ENCODE measurements at regions not wholly inside any gene's neighbourhood (a gene's known extent, or its start where the extent isn't known, plus 50 kb on each side); places are given as distances from the start of the nearest gene placed in this dataset.

- Histone ChIP-seq H3K27ac (ENCODE audit: low read depth, low read length) (no peak overlapping the region), H3K36me3 (ENCODE audit: control insufficient read depth in 3 of 3, insufficient read depth in 3 of 3, low read length in 3 of 3) (no peaks in the 10 kb centered on the region), H3K9me3 (ENCODE audit: control insufficient read depth in 3 of 3, low read length in 3 of 3) (no peaks in the 10 kb centered on the region), H3K9ac (ENCODE audit: low read depth in 1 of 3, low read length in 3 of 3) (no peak overlapping the region), H3K4me3 (ENCODE audit: low read length in 3 of 3) (no peak overlapping the region), H3K27me3 (ENCODE audit: control insufficient read depth in 3 of 3, insufficient read depth in 3 of 3, low read length in 3 of 3) (no peaks in the 10 kb centered on the region), H3K4me1 (ENCODE audit: control insufficient read depth in 3 of 3, insufficient read depth in 3 of 3, low read length in 3 of 3) (peaks cover 21 to 29% (median 28%) of the 10 kb centered on the region in 3 donors)
These were observed 247.6 kb upstream of the MKI67 start for GRCh38 chr10:128373831-128374230.

- Histone ChIP-seq H3K36me3 (ENCODE audit: control insufficient read depth in 3 of 3, insufficient read depth in 3 of 3, low read length in 3 of 3) (no peaks in the 10 kb centered on the region), H3K27me3 (ENCODE audit: control insufficient read depth in 3 of 3, insufficient read depth in 3 of 3, low read length in 3 of 3) (no peaks in the 10 kb centered on the region), H3K4me1 (ENCODE audit: control insufficient read depth in 3 of 3, insufficient read depth in 3 of 3, low read length in 3 of 3) (peaks cover 26 to 33% (median 32%) of the 10 kb centered on the region in 3 donors), H3K27ac (ENCODE audit: low read depth, low read length) (no peak overlapping the region), H3K9me3 (ENCODE audit: control insufficient read depth in 3 of 3, low read length in 3 of 3) (no peaks in the 10 kb centered on the region), H3K4me3 (ENCODE audit: low read length in 3 of 3) (no peak overlapping the region), H3K9ac (ENCODE audit: low read depth in 1 of 3, low read length in 3 of 3) (no peak overlapping the region)
These were observed 248.9 kb upstream of the MKI67 start for GRCh38 chr10:128375171-128375570.

- Histone ChIP-seq H3K36me3 (ENCODE audit: control insufficient read depth in 3 of 3, insufficient read depth in 3 of 3, low read length in 3 of 3) (no peaks in the 10 kb centered on the region), H3K9ac (ENCODE audit: low read depth in 1 of 3, low read length in 3 of 3) (peak overlapping the region; percentile 50 to 85 (median 83)), H3K4me1 (ENCODE audit: control insufficient read depth in 3 of 3, insufficient read depth in 3 of 3, low read length in 3 of 3) (peaks cover 28 to 34% (median 33%) of the 10 kb centered on the region in 3 donors), H3K9me3 (ENCODE audit: control insufficient read depth in 3 of 3, low read length in 3 of 3) (no peaks in the 10 kb centered on the region), H3K4me3 (ENCODE audit: low read length in 3 of 3) (peak overlapping the region; percentile 18 to 56 (median 21)), H3K27ac (ENCODE audit: low read depth, low read length) (peak overlapping the region; percentile 90), H3K27me3 (ENCODE audit: control insufficient read depth in 3 of 3, insufficient read depth in 3 of 3, low read length in 3 of 3) (no peaks in the 10 kb centered on the region)
These were observed 251.3 kb upstream of the MKI67 start for GRCh38 chr10:128377364-128377987.

DNA sequence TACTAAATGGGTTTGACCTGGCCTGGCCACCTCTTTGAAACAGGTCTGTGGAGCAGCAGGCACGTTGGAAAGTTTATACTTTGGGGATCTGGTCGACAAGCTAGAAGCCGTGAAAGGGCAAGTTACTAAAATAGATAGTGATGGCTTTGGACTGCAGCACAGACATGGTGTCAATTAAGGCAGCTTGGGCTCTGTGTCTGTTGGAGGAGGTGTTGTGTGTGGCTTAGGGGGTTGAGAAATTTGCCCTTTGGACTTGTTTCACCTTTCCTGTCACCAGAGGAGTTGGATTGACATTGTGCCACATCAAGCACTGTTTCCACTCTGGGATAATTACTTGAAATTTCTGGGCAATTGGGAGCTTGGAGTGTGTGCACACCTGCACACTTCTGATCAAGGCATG lies 251.8 kb upstream of the MKI67 start:
- Histone ChIP-seq H3K9me3 (ENCODE audit: control insufficient read depth in 3 of 3, low read length in 3 of 3) (no peaks in the 10 kb centered on the region), H3K4me3 (ENCODE audit: low read length in 3 of 3) (peak overlapping the region; percentile 18 to 56 (median 27)), H3K9ac (ENCODE audit: low read depth in 1 of 3, low read length in 3 of 3) (peak overlapping the region; percentile 50 to 85 (median 83)), H3K36me3 (ENCODE audit: control insufficient read depth in 3 of 3, insufficient read depth in 3 of 3, low read length in 3 of 3) (no peaks in the 10 kb centered on the region), H3K27ac (ENCODE audit: low read depth, low read length) (peak overlapping the region; percentile 90), H3K27me3 (ENCODE audit: control insufficient read depth in 3 of 3, insufficient read depth in 3 of 3, low read length in 3 of 3) (no peaks in the 10 kb centered on the region), H3K4me1 (ENCODE audit: control insufficient read depth in 3 of 3, insufficient read depth in 3 of 3, low read length in 3 of 3) (peaks cover 28 to 34% (median 33%) of the 10 kb centered on the region in 3 donors)

- Histone ChIP-seq H3K27me3 (ENCODE audit: control insufficient read depth in 3 of 3, insufficient read depth in 3 of 3, low read length in 3 of 3) (no peaks in the 10 kb centered on the region), H3K36me3 (ENCODE audit: control insufficient read depth in 3 of 3, insufficient read depth in 3 of 3, low read length in 3 of 3) (no peaks in the 10 kb centered on the region), H3K4me1 (ENCODE audit: control insufficient read depth in 3 of 3, insufficient read depth in 3 of 3, low read length in 3 of 3) (peaks cover 22 to 27% (median 27%) of the 10 kb centered on the region in 3 donors), H3K9ac (ENCODE audit: low read depth in 1 of 3, low read length in 3 of 3) (no peak overlapping the region), H3K4me3 (ENCODE audit: low read length in 3 of 3) (no peak overlapping the region), H3K27ac (ENCODE audit: low read depth, low read length) (no peak overlapping the region), H3K9me3 (ENCODE audit: control insufficient read depth in 3 of 3, low read length in 3 of 3) (no peaks in the 10 kb centered on the region)
These were observed 254.7 kb upstream of the MKI67 start for GRCh38 chr10:128380946-128381345.

GRCh38 chr10:128382225-128382624 lies 256.0 kb upstream of the MKI67 start:
- Histone ChIP-seq H3K36me3 (ENCODE audit: control insufficient read depth in 3 of 3, insufficient read depth in 3 of 3, low read length in 3 of 3) (no peaks in the 10 kb centered on the region), H3K27me3 (ENCODE audit: control insufficient read depth in 3 of 3, insufficient read depth in 3 of 3, low read length in 3 of 3) (no peaks in the 10 kb centered on the region), H3K4me1 (ENCODE audit: control insufficient read depth in 3 of 3, insufficient read depth in 3 of 3, low read length in 3 of 3) (peaks cover 21 to 28% (median 25%) of the 10 kb centered on the region in 3 donors), H3K4me3 (ENCODE audit: low read length in 3 of 3) (no peak overlapping the region), H3K9ac (ENCODE audit: low read depth in 1 of 3, low read length in 3 of 3) (no peak overlapping the region), H3K9me3 (ENCODE audit: control insufficient read depth in 3 of 3, low read length in 3 of 3) (no peaks in the 10 kb centered on the region), H3K27ac (ENCODE audit: low read depth, low read length) (no peak overlapping the region)

DNA sequence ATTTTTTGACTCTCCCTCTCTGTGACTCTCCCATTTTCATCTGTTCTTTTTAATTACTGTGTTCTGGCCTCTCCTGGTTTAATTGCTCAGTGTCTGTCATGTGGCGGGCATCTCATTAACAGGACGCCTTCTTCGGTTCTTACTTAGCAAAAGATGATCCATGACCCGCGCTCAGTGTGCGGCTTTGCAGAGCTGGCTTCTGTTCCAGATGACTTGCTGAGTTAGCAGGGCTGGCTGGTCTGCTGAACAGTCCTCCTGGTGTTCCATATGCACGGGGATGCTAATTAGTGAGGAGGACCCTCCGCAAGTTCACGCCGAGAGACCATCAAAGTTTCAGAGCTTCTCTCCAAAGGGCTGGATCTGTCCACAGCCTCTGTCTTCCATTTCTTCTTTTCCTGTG lies 258.6 kb upstream of the MKI67 start:
- H3K36me3 ChIP-seq (ENCODE audit: control insufficient read depth in 3 of 3, insufficient read depth in 3 of 3, low read length in 3 of 3), result no peaks in the 10 kb centered on the region
- H3K4me3 ChIP-seq (ENCODE audit: low read length in 3 of 3), result no peak overlapping the region
- no peak overlapping the region for H3K9ac ChIP-seq (ENCODE audit: low read depth in 1 of 3, low read length in 3 of 3)
- H3K27me3 ChIP-seq (ENCODE audit: control insufficient read depth in 3 of 3, insufficient read depth in 3 of 3, low read length in 3 of 3), result peaks cover 0 to 4% (median 0%) of the 10 kb centered on the region in 3 donors
- H3K9me3 ChIP-seq (ENCODE audit: control insufficient read depth in 3 of 3, low read length in 3 of 3), result no peaks in the 10 kb centered on the region
- no peak overlapping the region for H3K27ac ChIP-seq (ENCODE audit: low read depth, low read length)
- H3K4me1 ChIP-seq (ENCODE audit: control insufficient read depth in 3 of 3, insufficient read depth in 3 of 3, low read length in 3 of 3), result peaks cover 13 to 17% (median 14%) of the 10 kb centered on the region in 3 donors

DNA sequence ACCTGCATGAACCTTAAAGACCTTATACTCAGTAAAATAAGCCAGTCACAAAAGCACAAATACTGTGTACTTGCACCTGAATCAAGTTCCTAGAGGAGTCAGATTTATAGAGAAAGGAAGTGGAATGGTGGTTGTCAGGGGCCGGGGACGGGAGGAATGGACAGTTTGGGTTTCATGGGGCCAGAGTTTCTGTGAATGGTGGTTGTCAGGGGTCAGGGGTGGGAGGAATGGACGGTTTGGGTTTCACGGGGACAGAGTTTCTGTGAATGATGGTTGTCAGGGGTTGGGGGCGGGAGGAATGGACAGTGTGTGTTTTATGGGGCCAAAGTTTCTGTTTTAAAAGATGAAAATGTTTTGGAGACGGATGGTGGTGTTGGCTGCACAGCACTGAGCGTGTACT lies 260.0 kb upstream of the MKI67 start:
- Histone ChIP-seq H3K36me3 (ENCODE audit: control insufficient read depth in 3 of 3, insufficient read depth in 3 of 3, low read length in 3 of 3) (no peaks in the 10 kb centered on the region), H3K27me3 (ENCODE audit: control insufficient read depth in 3 of 3, insufficient read depth in 3 of 3, low read length in 3 of 3) (peaks cover 0 to 4% (median 0%) of the 10 kb centered on the region in 3 donors)

GRCh38 chr10:128386816-128387604 lies 260.8 kb upstream of the MKI67 start:
- Histone ChIP-seq H3K36me3 (ENCODE audit: control insufficient read depth in 3 of 3, insufficient read depth in 3 of 3, low read length in 3 of 3) (no peaks in the 10 kb centered on the region), H3K4me1 (ENCODE audit: control insufficient read depth in 3 of 3, insufficient read depth in 3 of 3, low read length in 3 of 3) (peaks cover 15 to 21% (median 18%) of the 10 kb centered on the region in 3 donors), H3K27me3 (ENCODE audit: control insufficient read depth in 3 of 3, insufficient read depth in 3 of 3, low read length in 3 of 3) (peaks cover 0 to 4% (median 0%) of the 10 kb centered on the region in 3 donors), H3K9me3 (ENCODE audit: control insufficient read depth in 3 of 3, low read length in 3 of 3) (no peaks in the 10 kb centered on the region), H3K27ac (ENCODE audit: low read depth, low read length) (peak overlapping the region; percentile 48), H3K4me3 (ENCODE audit: low read length in 3 of 3) (no peak overlapping the region), H3K9ac (ENCODE audit: low read depth in 1 of 3, low read length in 3 of 3) (peak overlapping the region in 1 of 3 donors; percentile 55)

More for the DNA sequence above, 260.0 kb upstream of the MKI67 start:
- Histone ChIP-seq H3K9ac (ENCODE audit: low read depth in 1 of 3, low read length in 3 of 3) (no peak overlapping the region), H3K4me1 (ENCODE audit: control insufficient read depth in 3 of 3, insufficient read depth in 3 of 3, low read length in 3 of 3) (peaks cover 15 to 19% (median 18%) of the 10 kb centered on the region in 3 donors), H3K4me3 (ENCODE audit: low read length in 3 of 3) (no peak overlapping the region), H3K9me3 (ENCODE audit: control insufficient read depth in 3 of 3, low read length in 3 of 3) (no peaks in the 10 kb centered on the region), H3K27ac (ENCODE audit: low read depth, low read length) (peak overlapping the region; percentile 48)

DNA sequence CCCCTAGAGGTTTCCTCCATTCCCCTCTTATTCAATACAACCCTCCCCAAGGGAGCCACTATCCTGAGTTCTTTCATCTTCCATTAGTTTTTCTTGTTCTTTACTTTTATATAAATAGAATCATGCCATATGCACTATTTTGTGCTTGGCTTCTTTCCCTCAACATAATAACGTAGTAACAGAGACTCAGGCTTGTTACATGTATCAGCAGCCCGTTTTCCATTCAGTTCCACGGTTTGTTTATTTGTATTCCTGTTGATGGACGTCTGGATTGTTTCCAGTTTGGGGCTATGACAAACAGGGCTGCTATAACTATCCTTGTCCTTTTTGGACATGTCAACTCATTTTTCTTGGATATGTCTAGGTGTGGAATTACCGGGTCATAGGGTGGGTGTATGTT lies 264.4 kb upstream of the MKI67 start:
- no peak overlapping the region for H3K9ac ChIP-seq (ENCODE audit: low read depth in 1 of 3, low read length in 3 of 3)
- H3K27ac ChIP-seq (ENCODE audit: low read depth, low read length), result peak overlapping the region; percentile 15
- no peaks in the 10 kb centered on the region for H3K9me3 ChIP-seq (ENCODE audit: control insufficient read depth in 3 of 3, low read length in 3 of 3)
- H3K4me3 ChIP-seq (ENCODE audit: low read length in 3 of 3), result no peak overlapping the region
- H3K4me1 ChIP-seq (ENCODE audit: control insufficient read depth in 3 of 3, insufficient read depth in 3 of 3, low read length in 3 of 3), result peaks cover 12 to 25% (median 16%) of the 10 kb centered on the region in 3 donors
- peaks cover 0 to 4% (median 0%) of the 10 kb centered on the region in 3 donors for H3K27me3 ChIP-seq (ENCODE audit: control insufficient read depth in 3 of 3, insufficient read depth in 3 of 3, low read length in 3 of 3)
- H3K36me3 ChIP-seq (ENCODE audit: control insufficient read depth in 3 of 3, insufficient read depth in 3 of 3, low read length in 3 of 3), result no peaks in the 10 kb centered on the region

Data from skeletal muscle tissue (tissue), 3 donors.